GM18520 (cell line): ENCODE measurements at regions not wholly inside any gene's neighbourhood (a gene's known extent, or its start where the extent isn't known, plus 50 kb on each side); places are given as distances from the start of the nearest gene placed in this dataset.

ENCODE experiments used
- ATAC-seq: cut with Tn5 transposase; IDR thresholded peaks from one replicate; pipeline ENCODE4 v1.9.1; 2021; ENCODE audit not compliant: unreplicated experiment

- ATAC-seq = no peak
Measured at GRCh38 chr10:78817361-78817760, 251.4 kb upstream of the ZMIZ1 start.

GRCh38 chr10:78817804-78818203, 251.0 kb upstream of the ZMIZ1 start:
- no peak for ATAC-seq

GRCh38 chr10:78819361-78820006, 249.3 kb upstream of the ZMIZ1 start:
- ATAC-seq = no peak

DNA sequence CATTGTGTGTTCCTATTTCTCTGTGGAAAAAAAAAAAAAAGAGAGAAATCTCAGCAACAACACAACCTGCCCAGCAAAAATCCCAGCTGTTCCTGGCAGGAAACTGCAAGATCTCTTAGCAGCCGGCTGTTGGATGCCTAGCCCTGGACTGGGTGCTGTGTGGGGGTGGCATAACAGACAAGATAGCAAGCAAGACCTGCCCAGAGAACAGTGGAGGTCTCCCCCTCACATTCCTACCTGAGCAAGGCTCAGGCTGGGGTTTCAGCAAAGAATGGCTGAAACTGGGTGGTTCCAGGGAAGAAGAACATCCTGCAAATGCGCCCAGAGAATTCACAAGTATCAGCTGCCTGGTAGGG, 248.8 kb upstream of the ZMIZ1 start:
- no peak for ATAC-seq

DNA sequence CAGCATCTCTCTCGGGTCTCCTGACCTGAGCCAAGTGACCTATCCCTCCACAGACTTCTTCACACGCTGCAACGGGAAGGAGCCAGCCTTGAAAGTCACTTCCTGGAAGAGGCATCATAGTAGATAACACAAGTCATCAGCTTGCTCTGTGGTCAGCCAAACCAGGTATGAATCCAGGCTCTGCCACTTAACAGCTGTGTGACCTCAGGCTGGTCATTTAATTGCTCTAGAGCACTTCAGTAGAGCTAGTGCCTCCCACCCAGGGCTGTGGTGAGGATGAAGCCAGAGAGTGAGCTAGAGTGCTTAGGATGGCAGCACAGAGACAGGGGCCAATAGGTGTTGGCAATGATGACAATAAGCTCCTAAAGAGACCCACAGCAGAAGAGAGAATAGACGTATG, 247.7 kb upstream of the ZMIZ1 start:
- ATAC-seq = no peak

DNA sequence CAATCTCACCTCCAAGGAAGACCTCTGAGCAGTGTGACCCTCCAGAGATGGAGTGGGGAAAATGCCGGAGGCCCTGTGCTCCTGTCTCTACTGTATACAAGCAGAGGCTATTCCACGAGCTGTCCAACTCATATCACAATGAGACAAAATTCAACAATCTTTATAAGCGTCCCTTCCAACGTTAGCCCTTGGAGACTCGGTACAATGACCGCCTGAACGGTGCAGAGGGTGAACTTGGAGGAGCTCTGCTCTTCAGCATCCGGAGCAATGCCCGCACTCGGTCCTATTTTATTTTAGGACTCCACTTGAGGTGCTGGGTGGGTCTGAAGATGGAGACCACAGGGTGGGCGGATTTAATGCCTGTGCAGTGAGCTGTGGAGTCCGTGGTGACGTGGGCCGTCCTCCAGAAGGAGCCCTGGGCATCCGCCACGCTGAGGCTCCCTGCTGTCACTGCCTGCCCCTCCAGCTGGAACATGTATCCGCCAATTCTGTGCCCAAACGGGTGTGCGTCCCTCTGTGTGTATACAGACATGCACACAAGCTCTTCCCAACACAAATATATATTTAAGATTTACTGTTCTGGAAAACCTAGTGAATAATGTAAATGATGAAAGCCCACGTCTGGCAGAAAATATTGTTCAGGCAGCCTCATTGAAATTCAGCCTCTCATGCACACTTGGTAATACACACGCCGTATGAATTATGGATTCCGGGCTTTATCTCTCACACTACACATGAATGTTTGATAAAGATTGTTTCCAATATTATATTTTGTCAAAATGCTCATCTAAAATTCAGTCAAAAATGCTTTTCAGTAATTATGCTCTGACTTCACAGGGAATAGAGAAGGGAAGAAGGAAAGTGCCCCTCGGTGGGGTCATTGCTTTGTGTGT, 239.9 kb upstream of the ZMIZ1 start:
- no peak for ATAC-seq

DNA sequence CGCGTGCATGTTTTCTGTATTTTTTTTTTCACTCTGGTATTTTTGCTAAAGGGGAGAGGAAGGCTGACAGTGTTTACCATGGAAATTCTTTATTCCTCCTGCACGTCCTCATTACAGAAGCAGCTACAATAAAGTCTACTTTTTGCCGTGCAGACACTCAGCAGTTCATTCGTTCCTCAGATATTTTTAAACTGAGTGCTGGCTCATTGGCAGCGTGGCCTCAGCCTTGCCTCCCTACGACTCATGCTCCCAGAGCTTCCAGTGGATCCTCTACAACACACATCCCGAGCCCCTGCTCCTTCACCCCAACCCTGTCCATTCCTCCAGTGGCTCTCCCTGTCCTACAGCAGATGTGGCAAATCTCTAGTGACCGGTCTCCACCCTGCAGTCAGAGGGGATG, 239.2 kb upstream of the ZMIZ1 start:
- ATAC-seq = no peak

- no peak for ATAC-seq
Measured at GRCh38 chr10:78830062-78830975, 238.4 kb upstream of the ZMIZ1 start.

DNA sequence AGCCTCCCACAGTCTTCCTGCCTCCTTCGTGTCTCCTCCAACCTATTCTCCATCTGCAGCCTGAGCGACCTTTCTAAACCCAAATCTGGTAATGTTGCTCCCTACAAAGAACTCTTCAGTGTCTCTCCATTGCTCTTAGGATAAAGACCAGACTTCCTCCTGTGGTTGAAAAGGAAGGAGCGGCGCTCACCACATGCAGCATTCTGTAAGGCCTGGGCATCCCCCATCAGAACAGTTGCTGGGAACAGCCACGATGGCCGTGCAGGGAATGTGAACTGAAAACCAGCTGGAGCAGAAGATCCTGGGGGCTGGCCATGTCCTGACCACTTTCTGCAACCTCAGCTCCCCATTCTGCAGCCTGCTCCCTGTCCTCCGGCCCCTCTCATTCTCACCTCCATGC, 237.8 kb upstream of the ZMIZ1 start:
- no peak for ATAC-seq

GRCh38 chr10:78831461-78831860, 237.3 kb upstream of the ZMIZ1 start:
- ATAC-seq = no peak

DNA sequence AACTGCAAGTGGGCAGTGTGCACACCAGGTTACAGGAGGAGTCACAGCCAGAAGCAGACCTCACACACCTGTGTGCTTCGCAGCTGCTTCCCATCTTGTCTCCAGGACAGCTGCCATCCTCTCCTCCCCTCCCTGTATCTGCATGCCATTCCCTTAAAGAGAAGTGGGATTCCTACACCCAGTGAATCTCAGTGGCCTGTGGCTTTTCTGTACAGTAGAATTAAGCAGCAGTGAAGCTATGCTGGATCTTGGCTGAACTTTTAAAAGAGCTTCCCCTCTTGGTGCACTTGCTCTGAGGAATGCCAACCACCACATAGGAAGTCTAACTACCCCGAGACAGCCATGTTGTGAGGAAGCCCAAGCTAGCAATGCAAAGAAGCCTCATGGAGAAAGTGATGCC, 236.5 kb upstream of the ZMIZ1 start:
- no peak for ATAC-seq

- ATAC-seq = no peak
Measured at GRCh38 chr10:78838141-78838657, 230.6 kb upstream of the ZMIZ1 start.

DNA sequence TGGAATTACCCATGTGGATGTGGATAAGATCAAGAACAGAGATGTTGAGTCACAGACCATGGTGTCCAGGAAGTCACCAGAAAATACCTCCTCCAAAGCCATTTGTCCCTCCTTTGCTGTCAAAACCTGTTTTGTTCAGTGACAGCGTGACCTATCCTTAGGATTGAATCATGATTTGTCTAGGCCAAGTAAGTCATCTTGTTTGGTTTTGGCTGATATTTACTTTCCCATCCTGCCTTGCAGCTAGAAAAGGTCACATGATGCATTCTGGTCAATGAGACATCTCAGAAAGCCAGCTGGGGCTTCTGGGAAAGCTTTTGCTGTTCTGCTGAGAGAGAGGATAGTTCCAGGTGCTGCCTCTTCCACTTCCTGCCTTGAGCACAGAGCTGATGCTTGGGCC, 225.3 kb upstream of the ZMIZ1 start:
- ATAC-seq = no peak

GRCh38 chr10:78844960-78845607, 223.7 kb upstream of the ZMIZ1 start:
- ATAC-seq = no peak

DNA sequence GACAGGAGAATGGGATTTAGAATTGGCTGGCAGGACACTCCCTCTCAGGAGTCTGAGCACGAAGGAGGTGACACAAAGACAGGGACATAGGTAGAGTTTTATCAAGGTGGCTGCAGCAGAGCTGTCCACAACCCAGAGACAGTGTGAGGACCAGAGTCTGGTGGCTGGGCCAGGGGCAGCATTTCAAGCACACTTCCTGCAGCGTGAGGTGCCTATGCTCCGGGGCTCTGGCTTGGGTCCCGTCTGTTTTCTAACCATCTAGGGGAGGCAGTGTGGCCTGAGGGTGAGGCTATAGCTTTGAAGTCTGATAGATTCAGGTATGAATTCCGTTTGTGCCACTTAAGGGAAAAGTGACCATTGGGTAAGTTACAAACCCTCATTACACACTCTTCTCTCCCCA, 222.7 kb upstream of the ZMIZ1 start:
- ATAC-seq = no peak

- no peak for ATAC-seq
Measured at GRCh38 chr10:78846760-78847159, 222.0 kb upstream of the ZMIZ1 start.

- ATAC-seq = no peak
Measured at GRCh38 chr10:78847485-78847884, 221.3 kb upstream of the ZMIZ1 start.

GRCh38 chr10:78849115-78849514, 219.7 kb upstream of the ZMIZ1 start:
- no peak for ATAC-seq

GRCh38 chr10:78849731-78850130, 219.0 kb upstream of the ZMIZ1 start:
- no peak for ATAC-seq

GRCh38 chr10:78850644-78851435, 217.9 kb upstream of the ZMIZ1 start:
- ATAC-seq = no peak
